Colonic mucosa (tissue), 4 donors: ENCODE measurements at regions not wholly inside any gene's neighbourhood (a gene's known extent, or its start where the extent isn't known, plus 50 kb on each side); places are given as distances from the start of the nearest gene placed in this dataset.
"Not testable (repeated sequence)": the region's sequence is repeated elsewhere in the genome, so short reads cannot be mapped to it uniquely, and the experiment has no call there.

ENCODE experiments used
- DNase-seq: peaks from one replicate; pipeline ENCODE4 v3.0.0-alpha.2; 2020
- H3K27ac ChIP-seq: fragments of 200-600 bp; one replicate; pipeline ENCODE4 v1.8.0; 2021
- H3K27me3 ChIP-seq: fragments of 200-600 bp; one replicate; pipeline ENCODE4 v1.8.0; 2021
- H3K36me3 ChIP-seq: fragments of 200-600 bp; one replicate; pipeline ENCODE4 v1.8.0; 2021
- H3K4me1 ChIP-seq: fragments of 200-600 bp; one replicate; pipeline ENCODE4 v1.8.0; 2021; ENCODE audit warnings: mild to moderate bottlenecking
- H3K4me3 ChIP-seq: fragments of 200-600 bp; one replicate; pipeline ENCODE4 v1.8.0; 2021
- H3K9ac ChIP-seq, 2 donors: one replicate each; pipeline ENCODE4 v1.7.0; 2013; ENCODE audit warnings: control low read depth in 2 of 2, low read depth in 2 of 2, low read length in 2 of 2
- H3K9me3 ChIP-seq: fragments of 200-600 bp; one replicate; pipeline ENCODE4 v1.8.0; 2021
- intact Hi-C: fragments of 100-400 bp; cut with DNase I; formaldehyde crosslinking; loops from one replicate; pipeline ENCODE4 v1.14.1; 2022
- TF ChIP-seq, protein P1 (sequence below): fragments of 200-600 bp; IDR thresholded peaks from one replicate; pipeline ENCODE4 v1.8.0; 2022; ENCODE audit warnings: antibody characterized with exemption, mild to moderate bottlenecking
- donor health status: healthy.
- donor health status: DM: no; HTN: no; CAD: no.
- donor health status: DM: no; HTN: no; CAD: no.

DNA sequence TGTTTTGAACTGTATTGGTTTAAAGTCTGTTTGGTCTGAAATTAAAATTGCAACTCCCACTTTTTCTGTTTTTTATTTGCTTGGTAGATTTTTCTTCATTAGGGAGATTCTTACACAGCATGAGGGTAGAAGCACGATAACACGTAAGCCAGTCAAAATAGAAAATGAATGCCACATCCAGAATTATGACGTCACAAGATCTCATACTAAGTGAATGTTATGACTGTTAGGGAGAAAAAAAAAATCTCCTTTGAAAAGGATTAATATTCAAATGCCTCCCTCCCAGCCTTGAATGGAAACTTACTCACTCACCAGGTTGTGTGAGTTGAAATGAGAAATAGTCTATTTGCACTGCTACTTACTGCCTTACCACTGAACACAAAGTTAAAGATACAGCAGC, 670.8 kb downstream of the TFAP2A start:
- Histone ChIP-seq H3K4me3 (no peak overlapping the region), H3K27me3 (no peaks in the 10 kb centered on the region), H3K4me1 (no peaks in the 10 kb centered on the region), H3K27ac (no peak overlapping the region), H3K9me3 (no peaks in the 10 kb centered on the region), H3K36me3 (no peaks in the 10 kb centered on the region), H3K9ac (no peak overlapping the region)
- DNase-seq: no peak
- TF ChIP-seq, protein P1, sequence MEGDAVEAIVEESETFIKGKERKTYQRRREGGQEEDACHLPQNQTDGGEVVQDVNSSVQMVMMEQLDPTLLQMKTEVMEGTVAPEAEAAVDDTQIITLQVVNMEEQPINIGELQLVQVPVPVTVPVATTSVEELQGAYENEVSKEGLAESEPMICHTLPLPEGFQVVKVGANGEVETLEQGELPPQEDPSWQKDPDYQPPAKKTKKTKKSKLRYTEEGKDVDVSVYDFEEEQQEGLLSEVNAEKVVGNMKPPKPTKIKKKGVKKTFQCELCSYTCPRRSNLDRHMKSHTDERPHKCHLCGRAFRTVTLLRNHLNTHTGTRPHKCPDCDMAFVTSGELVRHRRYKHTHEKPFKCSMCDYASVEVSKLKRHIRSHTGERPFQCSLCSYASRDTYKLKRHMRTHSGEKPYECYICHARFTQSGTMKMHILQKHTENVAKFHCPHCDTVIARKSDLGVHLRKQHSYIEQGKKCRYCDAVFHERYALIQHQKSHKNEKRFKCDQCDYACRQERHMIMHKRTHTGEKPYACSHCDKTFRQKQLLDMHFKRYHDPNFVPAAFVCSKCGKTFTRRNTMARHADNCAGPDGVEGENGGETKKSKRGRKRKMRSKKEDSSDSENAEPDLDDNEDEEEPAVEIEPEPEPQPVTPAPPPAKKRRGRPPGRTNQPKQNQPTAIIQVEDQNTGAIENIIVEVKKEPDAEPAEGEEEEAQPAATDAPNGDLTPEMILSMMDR: no peak
- intact Hi-C loops: no loop called here

- no peak overlapping the region for H3K4me3 ChIP-seq
- intact Hi-C loops: no loop called here
- DNase-seq: no peak
- H3K36me3 ChIP-seq: no peaks in the 10 kb centered on the region
- no peak overlapping the region for H3K9ac ChIP-seq
- H3K9me3 ChIP-seq: no peaks in the 10 kb centered on the region
- TF ChIP-seq, protein P1: no peak
- H3K4me1 ChIP-seq: no peaks in the 10 kb centered on the region
- no peak overlapping the region for H3K27ac ChIP-seq
- H3K27me3 ChIP-seq: no peaks in the 10 kb centered on the region
These were observed 682.8 kb downstream of the TFAP2A start for GRCh38 chr6:9732056-9732455.

GRCh38 chr6:9725776-9726175, 689.1 kb downstream of the TFAP2A start:
- H3K9ac ChIP-seq, intact Hi-C loops, H3K36me3 ChIP-seq, H3K27me3 ChIP-seq, DNase-seq, H3K9me3 ChIP-seq, H3K4me3 ChIP-seq, H3K27ac ChIP-seq, H3K4me1 ChIP-seq: not testable (repeated sequence)

GRCh38 chr6:9717568-9717967, 697.3 kb downstream of the TFAP2A start:
- H3K4me3 ChIP-seq: no peak overlapping the region
- H3K4me1 ChIP-seq: no peaks in the 10 kb centered on the region
- no peak overlapping the region for H3K27ac ChIP-seq
- no peak for DNase-seq
- no peaks in the 10 kb centered on the region for H3K9me3 ChIP-seq
- H3K9ac ChIP-seq: no peak overlapping the region
- no peaks in the 10 kb centered on the region for H3K36me3 ChIP-seq
- no peaks in the 10 kb centered on the region for H3K27me3 ChIP-seq
- intact Hi-C loops: no loop called here
- TF ChIP-seq, protein P1: no peak

GRCh38 chr6:9711365-9711764, 703.5 kb downstream of the TFAP2A start:
- Histone ChIP-seq H3K9me3 (no peaks in the 10 kb centered on the region), H3K4me1 (no peaks in the 10 kb centered on the region), H3K36me3 (no peaks in the 10 kb centered on the region), H3K4me3 (no peak overlapping the region), H3K9ac (no peak overlapping the region), H3K27me3 (no peaks in the 10 kb centered on the region), H3K27ac (no peak overlapping the region)
- intact Hi-C loops: no loop called here
- TF ChIP-seq, protein P1: no peak
- no peak for DNase-seq

- Histone ChIP-seq H3K27ac (no peak overlapping the region), H3K9ac (no peak overlapping the region), H3K4me1 (no peaks in the 10 kb centered on the region), H3K36me3 (no peaks in the 10 kb centered on the region), H3K4me3 (no peak overlapping the region), H3K27me3 (no peaks in the 10 kb centered on the region), H3K9me3 (no peaks in the 10 kb centered on the region)
- no peak for DNase-seq
- TF ChIP-seq, protein P1: no peak
- intact Hi-C loops: no loop called here
These were observed 704.3 kb downstream of the TFAP2A start for GRCh38 chr6:9710574-9710973.
